HEK293 (cell line): ENCODE measurements at regions not wholly inside any gene's neighbourhood (a gene's known extent, or its start where the extent isn't known, plus 50 kb on each side); places are given as distances from the start of the nearest gene placed in this dataset.

Experiments used
- CTCF ChIP-seq: fragments of 450-650 bp; formaldehyde crosslinking; IDR thresholded peaks from 2 replicates; pipeline ENCODE4 v1.5.1; 2016; ENCODE audit warnings: missing biosample characterization, missing genetic modification characterization
- ELK4 ChIP-seq: IDR thresholded peaks from 2 replicates; pipeline ENCODE4 v1.6.1; 2011; ENCODE audit warnings: mild to moderate bottlenecking, low read depth, low read length, borderline replicate concordance
- FEZF1 ChIP-seq: fragments of 450-650 bp; formaldehyde crosslinking; IDR thresholded peaks from 2 replicates; pipeline ENCODE4 v1.5.1; 2016; ENCODE audit warnings: missing biosample characterization, missing genetic modification characterization
- GLIS1 ChIP-seq: fragments of 450-650 bp; formaldehyde crosslinking; IDR thresholded peaks from 2 replicates; pipeline ENCODE4 v1.5.1; 2016; ENCODE audit warnings: missing biosample characterization, missing genetic modification characterization
- KLF1 ChIP-seq: fragments of 450-650 bp; formaldehyde crosslinking; IDR thresholded peaks from 2 replicates; pipeline ENCODE4 v1.5.1; 2016; ENCODE audit warnings: missing biosample characterization, missing genetic modification characterization
- OVOL3 ChIP-seq: fragments of 450-650 bp; formaldehyde crosslinking; IDR thresholded peaks from 2 replicates; pipeline ENCODE4 v1.5.1; 2016; ENCODE audit warnings: missing biosample characterization, missing genetic modification characterization
- PRDM2 ChIP-seq: fragments of 450-650 bp; formaldehyde crosslinking; IDR thresholded peaks from 2 replicates; pipeline ENCODE4 v1.5.1; 2016; ENCODE audit warnings: missing biosample characterization, missing genetic modification characterization, borderline replicate concordance
- SETDB1 ChIP-seq: IDR thresholded peaks from one replicate; pipeline ENCODE4 v1.6.1; 2017; ENCODE audit warnings: mild to moderate bottlenecking, low read length, moderate library complexity, mixed read lengths; ENCODE audit not compliant: insufficient read length
- TRIM28 ChIP-seq: IDR thresholded peaks from 2 replicates; pipeline ENCODE4 v1.6.1; 2011; ENCODE audit warnings: low read length, control low read depth, borderline replicate concordance
- ZBTB44 ChIP-seq: fragments of 450-650 bp; IDR thresholded peaks from 2 replicates; pipeline ENCODE4 v1.5.1; 2018; ENCODE audit warnings: missing biosample characterization, mild to moderate bottlenecking, missing genetic modification characterization
- ZFHX2 ChIP-seq: fragments of 450-650 bp; formaldehyde crosslinking; conservative IDR thresholded peaks from 2 replicates; pipeline ENCODE4 v1.5.1; 2016; ENCODE audit warnings: missing biosample characterization, missing genetic modification characterization
- ZNF121 ChIP-seq: fragments of 450-650 bp; formaldehyde crosslinking; IDR thresholded peaks from 2 replicates; pipeline ENCODE4 v1.5.1; 2016; ENCODE audit warnings: missing biosample characterization, missing genetic modification characterization
- ZNF239 ChIP-seq: fragments of 450-650 bp; formaldehyde crosslinking; IDR thresholded peaks from 2 replicates; pipeline ENCODE4 v1.5.1; 2016; ENCODE audit warnings: missing biosample characterization, missing genetic modification characterization
- ZNF302 ChIP-seq: fragments of 450-650 bp; formaldehyde crosslinking; IDR thresholded peaks from 2 replicates; pipeline ENCODE4 v1.5.1; 2016; ENCODE audit warnings: missing biosample characterization, missing genetic modification characterization, low read depth
- ZNF335 ChIP-seq: fragments of 450-650 bp; formaldehyde crosslinking; conservative IDR thresholded peaks from 2 replicates; pipeline ENCODE4 v1.5.1; 2016; ENCODE audit warnings: missing biosample characterization, missing genetic modification characterization
- ZNF341 ChIP-seq: fragments of 450-650 bp; formaldehyde crosslinking; IDR thresholded peaks from 2 replicates; pipeline ENCODE4; 2016; ENCODE audit warnings: low read depth, missing biosample characterization, missing genetic modification characterization
- ZNF394 ChIP-seq: fragments of 450-650 bp; formaldehyde crosslinking; IDR thresholded peaks from 2 replicates; pipeline ENCODE4 v1.5.1; 2016; ENCODE audit warnings: missing biosample characterization, missing genetic modification characterization, mild to moderate bottlenecking, moderate library complexity, borderline replicate concordance
- ZNF426 ChIP-seq: fragments of 450-650 bp; formaldehyde crosslinking; IDR thresholded peaks from 2 replicates; pipeline ENCODE4 v1.5.1; 2017; ENCODE audit warnings: missing biosample characterization, missing genetic modification characterization, mild to moderate bottlenecking, inconsistent platforms, moderate library complexity
- ZNF433 ChIP-seq: fragments of 450-650 bp; formaldehyde crosslinking; IDR thresholded peaks from 2 replicates; pipeline ENCODE4 v1.5.1; 2016; ENCODE audit warnings: missing biosample characterization, missing genetic modification characterization, low read depth
- ZNF513 ChIP-seq: fragments of 450-650 bp; IDR thresholded peaks from 2 replicates; pipeline ENCODE4 v1.5.1; 2018; ENCODE audit warnings: missing biosample characterization, missing genetic modification characterization
- ZNF521 ChIP-seq: fragments of 450-650 bp; formaldehyde crosslinking; IDR thresholded peaks from 2 replicates; pipeline ENCODE4 v1.5.1; 2017; ENCODE audit warnings: missing biosample characterization, mild to moderate bottlenecking, missing genetic modification characterization
- ZNF580 ChIP-seq: fragments of 450-650 bp; formaldehyde crosslinking; IDR thresholded peaks from 2 replicates; pipeline ENCODE4 v1.5.1; 2016; ENCODE audit warnings: missing biosample characterization, missing genetic modification characterization
- ZNF626 ChIP-seq: fragments of 450-650 bp; sonication (Bioruptor Pico); formaldehyde crosslinking; IDR thresholded peaks from 2 replicates; pipeline ENCODE4 v1.5.1; 2018; ENCODE audit warnings: missing biosample characterization, missing genetic modification characterization, inconsistent platforms
- ZNF670 ChIP-seq: fragments of 450-650 bp; formaldehyde crosslinking; IDR thresholded peaks from 2 replicates; pipeline ENCODE4 v1.5.1; 2016; ENCODE audit warnings: missing biosample characterization, missing genetic modification characterization, low read depth
- ZNF704 ChIP-seq: fragments of 450-650 bp; formaldehyde crosslinking; IDR thresholded peaks from 2 replicates; pipeline ENCODE4 v1.5.1; 2016; ENCODE audit warnings: missing biosample characterization, missing genetic modification characterization
- ZSCAN23 ChIP-seq: fragments of 450-650 bp; formaldehyde crosslinking; IDR thresholded peaks from 2 replicates; pipeline ENCODE4 v1.5.1; 2016; ENCODE audit warnings: missing biosample characterization, missing genetic modification characterization
- ZSCAN30 ChIP-seq: fragments of 450-650 bp; IDR thresholded peaks from 2 replicates; pipeline ENCODE4 v1.5.1; 2018; ENCODE audit warnings: missing biosample characterization, mild to moderate bottlenecking, missing genetic modification characterization, moderate library complexity

GRCh38 chr1:182003953-182004586, 57.4 kb downstream of the ZNF648 start (continued):
- no peak for TF ChIP-seq ZNF341 (tag by site-specific recombination)
- TF ChIP-seq ZNF121 (tag by site-specific recombination): no peak
- no peak for TF ChIP-seq ZNF394 (tag by site-specific recombination)
- peak; percentile 37 for TF ChIP-seq SETDB1
- TF ChIP-seq ZNF626 (tag by site-specific recombination): no peak
- peak; percentile 64; the same call in 1 of the 2 replicates for TF ChIP-seq ZNF335 (tag by site-specific recombination)
- no peak for TF ChIP-seq TRIM28
- no peak for TF ChIP-seq ZSCAN30 (tag by site-specific recombination)
- TF ChIP-seq ZNF704: no peak
- TF ChIP-seq ZNF580 (tag by site-specific recombination): peak; percentile 77
- TF ChIP-seq OVOL3 (tag by site-specific recombination): no peak
- no peak for TF ChIP-seq FEZF1 (tag by site-specific recombination)
- TF ChIP-seq ZNF513 (tag by site-specific recombination): no peak
- TF ChIP-seq ZSCAN23 (tag by site-specific recombination): no peak
- TF ChIP-seq ZBTB44 (tag by site-specific recombination): peak; percentile 58; the same call in 1 of the 2 replicates
- TF ChIP-seq ZNF426: no peak
- no peak for TF ChIP-seq ZNF433 (tag by site-specific recombination)
- no peak for TF ChIP-seq GLIS1 (tag by site-specific recombination)
- no peak for TF ChIP-seq CTCF (tag by site-specific recombination)
- no peak for TF ChIP-seq ZNF239 (tag by site-specific recombination)
- TF ChIP-seq PRDM2 (tag by site-specific recombination): no peak
- TF ChIP-seq ZFHX2 (tag by site-specific recombination): peak; percentile 87
- TF ChIP-seq KLF1 (tag by site-specific recombination): no peak; the same call in 1 of the 2 replicates
- no peak for TF ChIP-seq ELK4
- TF ChIP-seq ZNF302 (tag by site-specific recombination): no peak
- TF ChIP-seq ZNF670 (tag by site-specific recombination): no peak
- TF ChIP-seq ZNF521 (tag by site-specific recombination): no peak
